DMS153 (cell line): ENCODE measurements at regions not wholly inside any gene's neighbourhood (a gene's known extent, or its start where the extent isn't known, plus 50 kb on each side); places are given as distances from the start of the nearest gene placed in this dataset.

Experiments
- DNase-seq: peaks from one replicate; lab custom pipeline; 2025; lab: John Stamatoyannopoulos, UW

DNA sequence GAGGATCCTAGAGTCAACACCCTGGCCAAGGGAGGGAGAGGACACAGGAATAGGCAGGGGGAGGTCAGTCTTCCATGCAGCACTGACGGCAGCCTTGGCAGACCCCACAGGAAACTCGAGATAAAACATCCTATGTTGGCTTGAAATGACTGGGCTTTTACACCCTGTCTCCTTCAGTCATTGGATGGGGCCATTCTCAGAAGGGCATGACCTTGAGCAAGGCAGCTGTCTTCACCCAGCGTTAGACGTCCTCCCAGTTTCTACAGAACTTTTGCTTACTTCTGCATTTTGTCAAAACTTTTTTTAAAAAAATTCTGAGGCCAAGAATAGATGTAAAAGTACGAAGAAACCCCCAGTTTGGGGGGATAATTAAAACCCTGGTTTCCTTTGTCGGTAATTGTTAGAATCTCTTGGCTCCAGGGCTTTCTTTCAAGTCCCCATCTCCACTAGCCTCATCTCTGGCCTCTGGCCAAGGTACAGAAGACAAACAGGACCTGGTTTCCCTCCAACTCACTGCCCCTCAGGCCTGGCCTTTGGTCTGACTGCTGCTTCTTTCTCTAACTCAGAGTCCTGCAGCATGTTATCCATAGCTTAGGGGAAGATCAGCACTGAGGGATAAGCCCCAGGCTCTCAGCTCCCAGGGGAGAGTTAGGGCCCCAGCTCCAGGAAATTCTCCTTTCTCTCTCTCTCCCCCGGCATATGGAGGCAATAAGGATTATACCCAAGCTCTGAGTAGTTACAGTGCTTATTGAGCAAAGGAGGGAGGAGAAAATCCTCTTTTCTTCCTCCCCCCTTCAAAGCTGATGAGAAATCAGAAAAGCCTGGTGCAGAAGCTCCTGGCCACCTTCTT, 51.6 kb upstream of the KCND3 start:
- no peak for DNase-seq

DNA sequence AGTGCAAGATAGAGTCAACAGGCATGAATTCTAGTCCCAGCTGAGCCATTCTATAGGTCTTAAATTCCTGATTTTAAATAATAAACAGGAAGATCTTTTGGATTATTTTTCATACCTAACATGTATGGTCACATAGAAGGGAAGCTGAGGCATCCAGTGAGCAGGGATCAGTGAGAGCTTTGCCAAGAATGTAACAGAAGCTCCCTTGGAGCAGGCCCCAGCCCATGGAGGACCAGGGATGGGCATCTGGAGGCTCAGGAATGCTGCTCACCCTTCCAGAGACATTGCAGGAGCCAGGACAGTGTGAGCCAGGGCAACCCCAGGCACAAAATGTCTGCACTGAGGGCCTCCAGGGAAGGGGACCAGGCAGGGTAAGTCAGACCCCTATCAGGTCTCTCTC, 54.4 kb upstream of the KCND3 start:
- DNase-seq, result no peak

DNA sequence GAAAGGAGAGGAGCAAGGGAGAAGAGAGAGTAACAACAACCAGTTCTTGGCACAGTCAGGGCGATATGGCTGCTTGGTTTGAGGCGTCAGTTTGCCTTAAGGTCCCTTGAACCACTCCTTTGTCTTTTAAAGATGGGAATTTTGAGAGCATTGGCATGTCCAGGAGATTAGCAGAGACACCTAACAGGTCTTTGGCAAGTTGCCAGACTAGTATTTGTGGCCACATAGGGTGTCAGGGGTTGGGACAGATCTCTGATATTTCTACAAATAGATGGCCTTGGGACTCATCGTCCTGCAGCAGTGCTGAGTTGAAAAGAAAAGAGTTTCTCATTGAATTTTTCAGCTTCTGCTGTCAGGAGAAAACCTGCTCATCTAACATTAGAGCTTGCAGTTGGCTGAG, 55.3 kb upstream of the KCND3 start:
- no peak for DNase-seq

DNA sequence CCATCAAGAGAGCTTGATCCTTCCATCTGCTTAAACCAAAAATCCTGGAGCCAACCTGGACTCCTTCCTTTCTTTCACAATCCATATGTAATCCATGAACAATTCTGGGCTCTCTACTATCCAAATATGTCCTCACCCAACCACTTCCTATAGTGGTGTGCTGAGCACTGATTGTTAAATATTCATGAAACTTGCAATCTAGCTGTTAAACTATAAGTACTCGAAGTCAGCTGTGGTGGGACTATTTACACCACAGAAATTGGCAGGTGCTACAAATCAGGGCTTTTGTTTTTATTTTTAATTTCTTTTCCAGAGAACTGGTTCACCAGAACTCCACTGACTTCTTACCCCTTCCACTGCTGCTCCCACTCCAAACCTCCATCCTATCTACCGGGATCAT, 57.2 kb upstream of the KCND3 start:
- DNase-seq, result no peak

DNA sequence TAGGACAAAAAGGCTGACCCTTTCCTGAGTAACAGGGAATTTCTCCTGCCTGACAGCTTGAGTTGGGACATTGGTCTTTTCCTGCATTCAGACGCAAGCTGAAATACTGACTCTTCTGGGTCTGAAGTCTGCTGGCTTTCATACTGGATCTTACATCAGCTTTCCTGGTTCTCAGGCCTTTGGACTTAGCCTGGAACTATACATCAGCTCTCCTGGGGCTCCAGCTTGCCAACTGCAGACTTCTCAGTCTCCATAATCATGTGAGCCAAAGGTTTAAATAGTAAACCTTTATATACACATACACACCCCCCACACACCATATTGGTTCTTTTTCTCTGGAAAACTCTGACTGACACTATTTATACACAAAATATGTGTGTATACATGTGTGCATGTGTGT, 59.0 kb upstream of the KCND3 start:
- DNase-seq, result no peak

DNA sequence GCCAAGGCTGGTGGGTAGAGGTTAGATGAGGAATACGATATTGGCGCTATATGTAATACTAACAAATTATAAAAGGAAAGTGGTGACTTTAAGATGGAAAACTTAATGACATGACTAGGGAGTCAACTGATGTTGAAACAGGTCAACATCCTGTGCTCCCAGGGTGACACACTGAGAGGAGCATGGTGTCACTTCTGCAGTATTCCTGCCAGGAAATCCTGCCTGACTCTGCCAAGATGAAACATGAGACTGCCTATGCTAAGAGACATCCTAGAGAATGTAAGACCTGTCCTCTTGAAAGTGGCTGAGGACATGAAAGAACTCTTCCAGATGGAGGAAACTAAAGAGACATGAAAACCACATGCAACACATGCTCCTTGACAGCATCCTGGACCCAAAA, 65.0 kb upstream of the KCND3 start:
- DNase-seq, result no peak

DNA sequence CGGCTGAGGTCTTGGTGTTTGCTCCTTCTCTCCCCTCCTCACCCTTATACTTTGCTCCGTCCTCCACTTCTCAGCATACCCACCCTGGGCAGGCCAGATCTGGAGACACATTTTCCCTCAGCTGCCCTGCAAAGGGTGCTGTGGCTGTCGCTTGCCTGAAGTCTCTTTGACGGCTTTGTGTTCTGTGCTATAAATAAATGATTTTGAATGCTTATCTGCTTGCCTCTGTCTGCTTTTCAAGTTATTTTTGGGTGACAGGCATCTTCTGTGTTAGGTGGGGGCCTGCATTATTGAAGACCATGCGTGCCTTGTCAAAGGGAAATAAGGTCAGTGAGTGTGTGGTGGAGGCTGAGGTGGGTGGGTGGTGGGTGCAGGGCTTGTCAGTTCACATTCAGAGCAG, 66.9 kb upstream of the KCND3 start:
- DNase-seq, result no peak

DNA sequence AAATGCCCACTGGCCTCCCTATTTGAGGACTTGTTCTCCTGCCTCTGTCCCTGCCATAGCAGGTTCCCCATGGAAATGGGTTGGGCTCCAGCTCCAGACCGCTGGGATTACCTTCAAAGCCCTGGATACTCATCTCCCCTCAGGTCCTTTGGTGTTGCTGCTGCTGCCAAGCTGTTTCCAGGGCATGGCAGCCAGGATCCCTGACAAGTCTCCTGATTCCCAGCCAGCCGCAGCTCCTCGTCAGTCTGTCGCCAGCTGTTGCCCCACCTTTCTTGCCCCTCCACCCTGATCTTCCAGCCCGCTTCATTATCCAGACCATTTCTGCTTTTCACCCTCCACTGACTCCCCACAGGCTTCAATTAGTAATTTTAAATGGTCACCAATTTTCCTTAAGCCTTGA, 68.3 kb upstream of the KCND3 start:
- DNase-seq, result no peak

DNA sequence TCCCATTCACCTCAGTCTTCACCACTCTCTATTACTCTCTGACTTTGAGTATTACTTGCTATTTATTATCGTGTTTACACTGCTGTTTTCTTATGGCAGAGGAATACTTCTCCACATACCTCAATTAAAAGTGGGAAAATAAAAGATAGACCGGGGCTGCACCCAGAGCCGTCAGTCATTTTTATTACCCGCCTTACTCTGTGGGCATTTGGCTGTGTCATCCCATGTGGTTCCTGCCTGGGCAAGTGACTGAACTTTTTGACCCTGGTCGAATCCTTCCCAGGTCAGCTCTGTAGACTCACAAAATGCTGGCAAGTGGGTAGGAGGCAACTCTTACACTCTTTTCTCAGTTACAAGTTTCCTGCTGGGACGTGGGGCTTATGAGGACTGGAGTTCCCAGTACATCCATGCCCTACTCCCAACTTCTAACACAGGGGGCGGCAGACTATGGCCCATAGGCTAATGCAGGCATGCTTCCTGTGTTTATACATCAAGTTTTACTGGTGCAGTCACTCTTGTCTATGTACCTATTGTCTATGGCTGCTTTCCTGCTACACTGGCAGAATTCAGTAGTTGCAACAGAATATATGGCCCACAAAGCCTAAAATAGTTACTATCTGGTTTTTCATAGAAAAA, 69.5 kb upstream of the KCND3 start:
- no peak for DNase-seq

DNA sequence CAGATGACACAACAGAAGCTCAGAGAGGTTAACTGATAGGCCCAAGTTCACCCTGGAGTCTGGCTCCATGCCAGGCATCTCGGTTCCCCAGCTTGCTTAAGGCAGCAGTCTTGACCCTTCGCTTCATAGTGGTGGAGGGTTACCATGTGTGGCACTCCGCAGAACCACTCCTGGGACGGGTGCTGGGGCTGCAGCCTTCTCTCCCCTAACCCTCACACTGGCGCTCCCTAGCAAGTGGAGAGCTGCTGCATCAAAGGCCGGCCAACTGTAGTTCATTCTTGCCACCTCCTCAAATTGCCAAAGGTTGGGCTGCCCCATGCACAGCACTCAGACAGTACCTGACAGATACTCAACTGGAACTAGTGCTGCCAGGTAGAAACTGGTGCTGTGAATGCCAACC, 70.2 kb upstream of the KCND3 start:
- no peak for DNase-seq

DNA sequence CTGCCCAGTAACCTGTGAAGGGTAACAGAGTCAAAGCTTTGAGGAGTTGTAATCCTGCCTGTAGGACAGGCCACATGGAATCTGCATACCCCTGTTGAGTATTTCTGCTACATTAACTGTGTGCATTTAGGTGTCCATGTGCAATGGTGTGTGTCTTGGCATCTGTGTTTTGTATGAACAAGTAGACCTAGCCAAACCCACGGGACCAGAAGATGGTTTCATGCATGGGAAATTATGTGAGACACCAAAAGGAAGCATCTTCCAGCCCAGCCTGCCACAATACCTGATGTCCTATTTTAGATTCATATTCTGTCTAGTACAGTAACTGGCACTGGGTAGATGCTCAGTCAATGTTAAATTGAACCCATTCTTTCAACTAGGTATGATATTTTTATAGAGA, 70.8 kb upstream of the KCND3 start:
- no peak for DNase-seq

DNA sequence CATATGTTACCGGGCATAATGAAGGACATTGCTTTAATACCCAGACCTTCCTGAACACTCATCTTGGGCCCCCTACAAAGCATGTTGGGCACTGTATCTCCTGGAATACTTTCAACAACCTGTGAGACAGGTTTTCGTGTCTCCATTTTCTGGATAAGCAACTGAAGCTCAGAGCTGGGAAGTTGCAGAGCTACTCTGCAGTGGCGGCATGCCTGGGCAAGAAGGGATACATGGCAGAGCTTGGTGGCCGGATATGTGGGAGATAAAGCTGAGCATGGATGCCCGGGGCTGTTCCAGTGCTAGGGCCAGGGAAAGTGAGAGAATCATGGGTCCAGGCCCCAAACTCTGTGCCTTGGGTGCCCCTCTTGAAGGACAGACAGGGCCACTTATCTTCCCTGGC, 71.6 kb upstream of the KCND3 start:
- DNase-seq, result no peak

DNA sequence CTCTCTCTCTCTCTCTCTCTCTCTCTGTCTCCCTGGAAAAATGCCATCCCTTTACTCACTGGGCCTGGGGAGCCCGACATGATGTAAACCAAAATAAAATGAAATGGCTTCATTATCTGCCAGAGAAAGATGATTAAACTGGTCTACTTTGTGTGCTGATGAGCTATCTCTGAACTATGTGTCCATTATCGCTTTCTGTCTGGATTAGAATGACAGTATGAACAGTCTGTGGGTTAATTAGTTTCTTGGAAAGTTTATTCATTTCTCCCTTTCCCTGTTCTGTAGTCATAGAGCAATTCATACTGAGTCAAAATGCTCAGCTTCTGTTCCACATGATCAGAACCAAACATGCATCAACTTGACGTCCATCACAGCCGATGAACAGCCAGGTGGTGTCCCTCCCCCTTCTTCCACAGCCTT, 72.4 kb upstream of the KCND3 start:
- no peak for DNase-seq

DNA sequence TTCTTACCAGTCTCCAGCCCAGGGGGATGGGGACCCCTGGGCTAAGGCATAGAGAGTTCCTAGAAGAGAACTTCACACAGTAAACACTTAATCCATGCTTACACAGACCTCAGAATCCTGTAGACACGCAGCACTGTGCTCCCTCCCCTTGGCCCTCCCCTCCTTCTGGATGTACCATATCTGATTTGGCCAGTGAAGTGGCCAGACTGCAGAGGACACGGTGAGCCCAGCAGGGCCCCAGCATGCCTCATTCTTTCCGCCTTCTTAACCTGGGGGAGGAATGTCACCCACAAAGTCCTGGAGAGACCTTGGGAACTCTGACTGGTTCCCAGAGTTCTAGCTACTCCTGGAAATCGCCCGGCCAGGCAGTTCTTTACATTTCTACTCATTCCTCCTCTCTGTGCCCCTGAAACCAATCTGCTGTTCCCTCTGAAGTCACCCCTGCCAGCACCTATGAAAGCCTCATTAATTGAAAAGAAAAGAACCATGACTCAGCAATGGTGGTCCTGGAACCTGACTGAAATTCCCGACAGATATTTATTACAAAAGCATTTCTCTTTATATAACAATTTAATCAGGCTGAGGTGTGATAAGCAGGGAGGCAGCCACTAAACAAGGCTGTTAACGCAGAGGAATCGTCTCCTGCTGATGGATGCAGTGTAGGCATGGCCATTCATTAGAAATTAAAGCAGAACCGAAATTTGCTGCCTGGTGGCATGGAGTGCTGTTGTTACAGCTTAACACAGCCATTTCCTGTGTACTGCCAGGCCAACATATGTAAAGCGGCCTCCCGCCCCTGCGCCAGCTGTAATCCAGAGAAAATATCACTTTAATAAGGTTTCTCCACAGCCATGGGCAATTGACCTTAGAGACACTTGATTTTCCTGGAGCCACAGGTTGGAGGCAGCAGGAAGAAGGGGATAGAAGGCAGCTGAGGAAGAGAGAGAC, 74.6 kb upstream of the KCND3 start:
- DNase-seq, result no peak

DNA sequence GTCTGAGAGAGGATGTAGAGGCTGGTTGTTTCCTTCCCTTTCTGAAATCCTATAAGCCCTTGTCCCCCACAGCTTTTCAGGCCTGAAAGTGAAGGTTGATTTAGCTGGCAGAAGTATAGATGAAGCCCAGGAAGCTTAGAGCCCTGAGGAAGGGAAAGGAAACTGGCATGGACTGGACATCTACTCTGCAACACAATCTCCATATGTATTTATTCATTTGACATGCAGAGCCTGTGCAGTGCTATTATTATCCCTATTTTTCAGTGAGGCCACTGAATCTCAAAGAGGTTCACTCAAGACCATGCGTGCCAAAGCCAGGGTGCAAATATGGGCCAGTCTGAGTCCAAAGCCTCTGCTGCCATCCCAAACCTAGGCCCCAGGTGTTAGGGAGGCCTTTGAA, 78.5 kb upstream of the KCND3 start:
- no peak for DNase-seq

DNA sequence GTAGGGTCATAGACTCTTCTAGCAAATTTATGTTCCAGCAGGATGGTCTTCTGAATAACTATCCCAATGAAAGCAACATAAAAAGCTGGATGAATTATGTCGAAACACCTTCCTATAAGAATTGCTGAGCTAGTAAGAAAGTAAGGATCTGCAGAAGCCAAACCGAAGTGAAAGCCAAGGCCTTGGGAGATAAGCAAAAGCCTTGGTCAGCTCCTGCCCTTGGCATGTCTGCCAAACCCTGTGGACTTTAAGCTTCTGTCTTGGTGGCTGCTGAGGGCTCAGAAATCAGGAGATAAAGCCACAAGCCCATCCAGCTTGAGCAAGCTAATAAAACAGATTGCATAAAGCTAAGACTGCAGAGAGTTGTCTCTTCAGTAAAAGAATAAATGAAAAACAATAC, 81.2 kb upstream of the KCND3 start:
- no peak for DNase-seq

DNA sequence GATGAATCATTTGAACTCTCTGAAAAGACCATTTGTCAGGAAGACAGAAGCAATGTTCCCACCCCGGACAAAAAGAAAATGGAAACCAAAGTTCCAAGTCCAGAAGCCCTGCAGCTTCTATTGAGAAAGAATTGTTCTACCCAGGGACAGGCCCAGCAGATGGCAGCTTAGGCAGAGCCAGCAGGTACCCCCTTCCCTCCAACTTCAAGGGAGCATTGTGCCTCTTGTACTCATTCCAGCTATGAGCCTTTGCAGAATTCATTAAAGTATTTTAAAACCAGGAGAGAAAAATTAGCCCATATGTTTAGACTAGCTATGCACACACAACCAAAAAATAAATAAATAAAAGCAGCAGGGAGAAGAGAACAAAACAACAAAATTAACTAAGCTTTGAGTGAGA, 85.2 kb upstream of the KCND3 start:
- DNase-seq, result no peak

DNA sequence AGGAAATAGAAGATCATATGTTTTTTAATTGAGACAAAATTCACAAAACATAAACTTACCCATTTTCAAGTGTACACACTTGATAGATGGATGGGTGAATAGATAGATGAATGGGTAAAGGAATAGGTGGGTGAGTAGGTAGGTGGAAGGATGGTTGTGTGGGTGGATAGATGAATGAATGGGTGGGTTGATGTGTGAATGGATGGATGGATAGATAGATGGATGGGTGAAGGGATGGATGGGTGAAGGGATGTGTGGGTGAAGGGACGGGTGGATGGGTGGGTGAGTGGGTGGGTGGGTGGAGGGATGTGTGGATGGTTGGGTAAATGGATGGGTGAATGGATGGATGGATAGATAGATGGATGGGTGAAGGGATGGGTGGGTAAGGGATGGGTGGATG, 86.1 kb upstream of the KCND3 start:
- DNase-seq, result no peak

DNA sequence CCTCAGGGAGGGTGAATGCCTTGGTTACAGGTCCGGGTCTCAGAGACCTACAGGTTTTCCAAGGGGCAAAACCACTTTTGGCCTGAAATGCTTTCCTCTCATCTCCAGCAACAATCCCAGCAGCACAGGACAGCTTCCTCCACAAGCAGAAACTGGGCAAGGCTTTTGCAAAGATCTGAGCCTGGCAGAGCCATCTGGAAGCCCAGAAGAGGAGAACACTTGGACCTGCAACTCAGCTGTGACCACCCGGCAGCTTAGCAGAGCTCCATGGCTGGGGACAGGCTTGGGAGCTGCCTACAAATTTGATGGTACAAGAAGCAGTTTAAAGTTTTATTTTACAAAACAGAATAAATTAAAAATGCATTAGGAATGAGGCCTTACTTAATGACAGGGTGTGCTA, 90.0 kb upstream of the KCND3 start:
- no peak for DNase-seq

DNA sequence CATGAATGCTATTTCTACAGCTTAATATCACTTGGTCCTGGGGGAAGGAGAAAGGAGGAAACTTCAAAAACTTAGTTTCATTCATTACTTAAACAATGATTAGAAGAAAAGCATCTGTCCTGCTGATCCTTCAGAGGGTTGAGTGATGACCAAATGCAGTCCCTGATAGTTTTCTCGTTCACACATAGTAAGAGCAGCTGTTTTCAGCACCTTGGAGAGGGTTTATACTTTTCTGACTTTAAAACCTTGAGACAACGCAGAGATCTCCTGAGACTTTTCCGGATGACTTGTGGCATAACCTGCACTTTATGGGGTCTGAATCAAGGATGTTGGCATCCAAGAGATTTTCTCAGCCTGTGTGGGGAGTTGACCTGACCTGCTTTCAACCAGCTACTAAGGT, 94.0 kb upstream of the KCND3 start:
- no peak for DNase-seq

DNA sequence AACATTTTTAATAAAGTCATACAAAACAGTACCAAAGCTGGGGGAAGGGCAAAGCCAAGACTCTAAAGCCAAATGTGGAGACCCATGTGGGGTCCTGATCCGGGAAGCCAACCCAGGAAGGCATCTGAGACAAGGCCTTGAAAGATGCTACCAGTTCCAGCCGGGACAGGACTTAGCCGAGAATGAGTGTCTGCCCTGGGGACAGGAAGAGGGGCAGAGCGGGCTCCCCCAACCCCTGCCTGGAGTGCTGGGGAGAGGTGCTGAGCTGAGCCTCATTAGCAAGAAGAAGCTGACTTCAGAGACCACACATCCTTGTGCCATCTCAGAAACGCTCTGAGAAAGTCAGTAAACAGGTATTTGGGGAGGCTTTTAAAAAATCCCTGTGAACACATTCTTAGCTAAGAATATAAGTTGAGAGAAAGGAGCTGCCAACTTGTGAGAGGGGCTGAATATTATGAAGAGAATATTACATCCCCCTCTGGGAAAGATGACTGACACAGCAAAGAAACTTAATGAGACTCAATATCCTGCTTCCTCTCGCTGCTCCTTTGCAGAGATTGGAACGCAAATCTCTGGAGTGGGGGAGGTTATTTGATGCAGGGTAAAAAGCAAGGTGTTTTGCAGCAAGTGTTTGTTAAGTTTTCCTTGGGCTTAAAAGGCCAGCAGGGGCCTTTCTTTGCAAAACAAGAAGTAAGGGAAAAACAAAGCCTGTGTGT, 103.3 kb upstream of the KCND3 start:
- no peak for DNase-seq

DNA sequence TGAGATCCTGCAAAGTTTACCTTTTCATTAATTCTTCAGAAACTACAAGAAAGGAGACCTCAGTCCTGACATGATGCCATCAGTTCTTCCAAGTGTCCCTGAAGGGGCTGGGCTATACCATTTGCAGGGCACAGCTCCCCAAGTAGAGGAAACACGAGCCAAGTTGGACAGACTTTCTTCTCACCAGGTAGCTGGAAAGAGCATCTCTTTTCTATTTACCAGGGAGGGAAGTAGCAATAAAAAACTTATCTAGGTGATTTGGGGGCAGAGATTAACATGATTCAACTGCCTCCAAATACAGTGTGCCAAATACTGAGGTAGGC, 103.9 kb upstream of the KCND3 start:
- no peak for DNase-seq
